HFF-Myc (cell line): ENCODE measurements at regions not wholly inside any gene's neighbourhood (a gene's known extent, or its start where the extent isn't known, plus 50 kb on each side); places are given as distances from the start of the nearest gene placed in this dataset.

Source experiments
- DNase-seq: peaks from one replicate; pipeline ENCODE4 v3.0.0-alpha.2; 2011; ENCODE audit warnings: low read depth; ENCODE audit errors: extremely low read depth
- H3K4me3 ChIP-seq: replicated peaks from 2 replicates; pipeline ENCODE4 v1.5.1; 2011; ENCODE audit warnings: low read depth, mild to moderate bottlenecking, control low read depth, low read length
- CTCF ChIP-seq: IDR thresholded peaks from 2 replicates; pipeline ENCODE4 v1.5.1; 2012; ENCODE audit warnings: mild to moderate bottlenecking, low read depth, low read length, control low read depth; ENCODE audit errors: missing control alignments

GRCh38 chr4:144202081-144202480, 61.6 kb upstream of the GYPA start:
- TF ChIP-seq CTCF, result no peak
- no peak for DNase-seq
- no peak overlapping the region for H3K4me3 ChIP-seq

- H3K4me3 ChIP-seq, result no peak overlapping the region
- TF ChIP-seq CTCF, result no peak
- DNase-seq, result no peak
These were observed 62.6 kb upstream of the GYPA start for GRCh38 chr4:144203155-144203554.

GRCh38 chr4:144204431-144204830, 63.9 kb upstream of the GYPA start:
- H3K4me3 ChIP-seq, result no peak overlapping the region
- DNase-seq, result no peak
- no peak for TF ChIP-seq CTCF

GRCh38 chr4:144206711-144207110, 66.2 kb upstream of the GYPA start:
- TF ChIP-seq CTCF, result no peak
- H3K4me3 ChIP-seq, result no peak overlapping the region
- no peak for DNase-seq

GRCh38 chr4:144208074-144208473, 67.6 kb upstream of the GYPA start:
- DNase-seq, result no peak

GRCh38 chr4:144209491-144209890, 69.0 kb upstream of the GYPA start:
- TF ChIP-seq CTCF, result no peak
- no peak overlapping the region for H3K4me3 ChIP-seq
- no peak for DNase-seq

More at GRCh38 chr4:144208074-144208473, 67.6 kb upstream of the GYPA start:
- H3K4me3 ChIP-seq, result no peak overlapping the region
- TF ChIP-seq CTCF, result no peak

GRCh38 chr4:144213371-144213770, 72.9 kb upstream of the GYPA start:
- DNase-seq, result no peak
- TF ChIP-seq CTCF, result no peak
- H3K4me3 ChIP-seq, result no peak overlapping the region
